ENCODE measurements at regions not wholly inside any gene's neighbourhood (a gene's known extent, or its start where the extent isn't known, plus 50 kb on each side); places are given as distances from the start of the nearest gene placed in this dataset.

DNA sequence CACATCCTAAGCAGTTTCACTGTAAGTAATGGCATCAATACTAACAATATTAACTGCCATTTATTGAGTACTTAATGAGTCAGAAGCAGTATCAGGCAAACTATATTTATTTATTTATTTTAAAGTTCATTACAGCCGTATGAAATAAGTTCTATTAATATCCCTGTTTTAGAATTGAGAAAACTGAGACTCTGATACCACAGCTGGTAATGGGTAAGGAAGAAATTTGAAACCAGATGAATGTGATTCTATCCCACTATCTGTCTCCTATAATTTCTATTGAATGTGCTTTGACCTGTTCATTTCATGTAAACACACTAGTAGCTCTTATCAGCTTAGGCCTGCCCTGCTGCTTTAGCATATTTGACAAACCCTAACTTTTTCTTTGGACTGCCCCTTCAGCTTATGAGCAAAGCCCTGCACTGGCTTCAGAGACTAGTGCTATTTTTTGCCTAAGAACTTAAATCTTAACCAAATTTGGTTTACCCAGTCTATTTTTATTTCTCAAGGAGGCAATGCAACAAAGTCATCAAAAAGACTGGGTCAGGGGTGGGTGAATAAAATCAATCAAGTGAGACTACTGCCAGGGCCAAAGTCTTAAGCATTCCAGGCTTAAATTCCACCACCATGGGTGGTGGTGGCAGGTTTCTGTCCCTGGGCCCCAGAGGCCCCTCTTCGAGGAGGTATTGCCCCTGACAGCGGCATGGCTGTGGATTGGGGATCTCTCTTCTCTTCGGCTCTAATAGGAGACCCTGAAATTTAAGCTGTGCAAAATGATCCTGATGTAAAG lies 143.4 kb downstream of the DLEU7 start:
- DNase-seq (ENCODE audit: low read depth in 4 of 4, low spot score in 1 of 4), result no peak

- DNase-seq (ENCODE audit: low read depth in 4 of 4, low spot score in 1 of 4), result no peak
These were observed 142.7 kb downstream of the DLEU7 start for GRCh38 chr13:50700664-50701305.

DNA sequence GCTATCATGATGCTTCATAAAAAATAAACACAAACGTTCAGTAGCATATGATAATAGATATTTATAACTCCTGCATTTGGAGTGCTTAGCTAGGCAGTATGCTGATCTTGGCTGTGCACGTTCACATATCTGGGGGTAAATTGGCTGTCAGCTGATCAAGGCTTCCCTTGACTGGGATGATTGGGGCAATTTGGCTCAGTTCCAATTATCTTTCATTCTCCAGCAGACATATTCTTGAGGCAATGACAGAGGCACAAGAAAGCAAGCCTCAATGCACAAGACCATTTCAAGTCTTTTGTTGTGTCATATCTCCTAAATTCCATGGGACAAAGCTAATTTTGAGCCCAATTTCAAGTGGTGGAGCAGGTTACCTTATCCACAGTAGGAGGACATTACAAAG lies 142.0 kb downstream of the DLEU7 start:
- no peak for DNase-seq (ENCODE audit: low read depth in 4 of 4, low spot score in 1 of 4)

- DNase-seq (ENCODE audit: low read depth in 4 of 4, low spot score in 1 of 4), result no peak
These were observed 137.0 kb downstream of the DLEU7 start for GRCh38 chr13:50706505-50706904.

- no peak for DNase-seq (ENCODE audit: low read depth in 4 of 4, low spot score in 1 of 4)
These were observed 135.9 kb downstream of the DLEU7 start for GRCh38 chr13:50707628-50708027.

GRCh38 chr13:50708461-50708860 lies 135.0 kb downstream of the DLEU7 start:
- DNase-seq (ENCODE audit: low read depth in 4 of 4, low spot score in 1 of 4), result no peak

DNA sequence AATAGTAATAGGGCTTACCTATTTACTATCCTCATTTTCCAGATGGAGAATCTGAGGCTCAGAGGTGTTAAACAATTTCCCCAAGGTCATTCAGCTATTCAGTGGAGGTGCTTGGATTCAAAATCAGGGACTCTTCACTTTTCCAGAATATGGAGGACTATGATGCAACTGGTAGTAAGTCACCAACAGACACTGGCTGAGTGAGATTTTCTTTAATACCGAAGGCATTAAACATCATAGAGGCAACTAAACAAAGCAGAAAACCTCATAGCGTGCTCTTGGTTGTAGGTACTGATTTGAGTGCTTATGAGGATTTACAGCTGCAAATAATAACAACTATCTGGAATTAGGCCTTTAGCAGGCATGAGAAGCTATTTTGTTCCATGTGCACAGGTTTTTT lies 134.4 kb downstream of the DLEU7 start:
- no peak for DNase-seq (ENCODE audit: low read depth in 4 of 4, low spot score in 1 of 4)

DNA sequence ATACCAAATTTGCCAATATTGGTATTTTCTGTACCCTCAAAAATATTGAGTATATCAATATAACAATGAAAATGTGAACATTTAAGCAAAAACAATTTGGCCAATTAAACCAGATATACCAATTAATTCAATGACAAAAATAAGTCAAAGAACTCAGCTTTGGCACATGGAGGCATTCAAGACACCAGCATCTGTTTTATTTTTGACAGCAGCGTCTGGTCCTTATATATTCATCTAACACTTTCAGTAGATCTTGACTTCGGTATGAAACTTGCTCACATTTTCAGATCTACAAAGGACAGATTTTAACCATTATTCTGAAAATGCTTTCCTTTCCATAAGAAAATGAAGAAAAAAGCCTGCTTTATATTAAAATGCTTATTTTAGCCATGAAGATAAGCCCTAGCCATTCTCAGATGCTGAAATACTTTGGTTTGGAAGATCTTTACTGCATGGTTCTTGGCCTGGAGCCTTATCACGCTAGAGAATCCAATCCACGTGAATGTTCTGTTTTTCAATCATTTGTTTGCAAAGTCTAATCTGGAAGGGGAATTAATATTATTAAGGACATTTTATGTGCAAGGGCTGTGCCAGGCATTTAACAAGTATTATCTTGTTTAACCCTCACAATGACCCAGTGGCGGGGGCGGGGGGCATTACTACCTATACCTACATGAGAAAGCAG lies 132.2 kb downstream of the DLEU7 start:
- DNase-seq (ENCODE audit: low read depth in 4 of 4, low spot score in 1 of 4), result no peak

DNA sequence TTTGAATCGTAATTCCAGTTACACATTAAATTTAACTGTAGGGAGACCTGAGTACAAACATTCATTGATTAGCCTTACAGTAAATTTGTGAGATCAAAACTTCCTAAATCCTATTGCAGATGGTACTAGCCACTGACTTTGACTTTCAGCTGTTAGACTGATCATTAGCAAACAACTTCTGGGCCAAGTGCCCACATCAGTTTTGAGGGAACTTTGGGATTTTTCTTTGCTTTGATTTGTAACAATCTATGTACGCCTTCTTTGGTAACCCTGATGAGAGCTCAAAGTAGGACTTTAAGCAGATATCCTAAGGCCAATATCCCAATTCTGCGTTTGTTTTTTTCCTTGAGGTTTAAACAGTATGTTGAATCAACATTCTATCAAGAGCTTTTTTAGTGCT lies 131.5 kb downstream of the DLEU7 start:
- no peak for DNase-seq (ENCODE audit: low read depth in 4 of 4, low spot score in 1 of 4)

- no peak for DNase-seq (ENCODE audit: low read depth in 4 of 4, low spot score in 1 of 4)
These were observed 131.0 kb downstream of the DLEU7 start for GRCh38 chr13:50712456-50712855.

DNA sequence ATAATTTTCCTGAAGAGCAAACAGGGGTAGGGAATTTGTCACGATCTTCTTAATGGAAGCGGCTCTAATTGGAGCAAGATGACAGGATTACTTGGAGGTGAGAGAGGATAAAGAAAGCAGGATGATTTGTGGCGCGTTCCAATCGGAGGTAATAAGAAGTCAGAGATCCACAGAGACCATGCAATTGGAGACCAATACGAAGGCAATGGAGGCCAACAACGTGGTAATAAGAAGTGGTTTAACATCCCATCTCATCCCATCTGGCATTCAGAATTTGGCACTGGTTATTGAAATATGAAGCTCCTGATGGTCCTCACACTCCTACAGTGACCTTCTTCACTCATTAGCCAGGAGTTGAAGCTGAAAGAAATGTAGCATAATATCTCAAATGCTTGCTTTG lies 130.6 kb downstream of the DLEU7 start:
- no peak for DNase-seq (ENCODE audit: low read depth in 4 of 4, low spot score in 1 of 4)

DNA sequence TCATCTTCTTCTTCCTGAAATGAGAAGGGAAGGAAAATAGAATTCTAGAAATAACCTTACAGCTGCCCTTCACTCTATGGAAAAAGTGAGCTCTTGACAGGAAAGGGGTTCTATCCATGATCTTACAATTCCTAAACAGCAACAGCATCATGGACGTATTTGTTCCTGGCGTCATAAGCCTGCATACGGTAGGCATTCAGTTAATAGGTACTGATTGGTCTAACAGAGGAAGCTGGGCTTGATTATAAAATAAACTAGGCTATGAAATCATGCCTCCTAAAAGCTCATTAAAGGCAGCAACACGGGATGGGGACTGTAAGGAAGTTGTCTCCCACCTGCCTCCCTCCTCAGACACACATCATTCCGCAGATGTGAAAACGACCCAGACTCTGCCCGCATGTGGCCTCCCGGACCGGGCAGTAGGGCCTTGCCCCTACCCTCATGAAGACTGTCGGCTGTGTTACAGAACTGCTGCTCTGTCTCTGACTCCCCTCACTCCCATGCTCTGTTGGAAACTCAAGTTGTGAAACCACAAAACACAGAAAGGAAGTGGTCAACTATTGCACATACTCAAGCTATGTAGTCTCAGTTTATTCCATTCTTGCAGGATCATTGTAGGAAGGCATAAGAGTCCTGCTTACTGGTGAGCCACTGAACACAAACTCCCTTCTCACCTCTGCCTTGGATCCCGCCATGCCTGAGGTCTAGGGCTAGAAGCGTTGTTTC lies 129.8 kb downstream of the DLEU7 start:
- no peak for DNase-seq (ENCODE audit: low read depth in 4 of 4, low spot score in 1 of 4)

DNA sequence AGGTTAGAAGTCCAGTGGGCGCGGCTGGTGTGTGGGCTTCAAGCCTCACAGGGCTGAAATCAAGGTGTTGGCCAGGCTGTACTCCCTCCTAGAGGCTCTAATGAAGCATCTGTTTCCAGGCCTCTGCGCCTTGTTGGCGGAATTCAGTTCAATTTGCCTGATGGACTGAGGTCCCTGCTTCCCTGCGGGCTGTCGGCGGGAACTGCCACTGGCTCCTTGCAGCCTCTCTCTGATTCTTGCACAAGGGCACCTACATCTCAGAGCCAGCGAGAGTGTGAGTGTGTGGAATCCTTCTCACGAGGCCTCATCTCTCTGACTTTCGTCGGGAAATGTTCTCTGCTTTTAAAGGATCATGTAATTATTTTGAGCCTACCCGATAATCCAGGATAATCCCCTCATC lies 128.6 kb downstream of the DLEU7 start:
- no peak for DNase-seq (ENCODE audit: low read depth in 4 of 4, low spot score in 1 of 4)

- no peak for DNase-seq (ENCODE audit: low read depth in 4 of 4, low spot score in 1 of 4)
These were observed 127.9 kb downstream of the DLEU7 start for GRCh38 chr13:50715402-50716146.

DNA sequence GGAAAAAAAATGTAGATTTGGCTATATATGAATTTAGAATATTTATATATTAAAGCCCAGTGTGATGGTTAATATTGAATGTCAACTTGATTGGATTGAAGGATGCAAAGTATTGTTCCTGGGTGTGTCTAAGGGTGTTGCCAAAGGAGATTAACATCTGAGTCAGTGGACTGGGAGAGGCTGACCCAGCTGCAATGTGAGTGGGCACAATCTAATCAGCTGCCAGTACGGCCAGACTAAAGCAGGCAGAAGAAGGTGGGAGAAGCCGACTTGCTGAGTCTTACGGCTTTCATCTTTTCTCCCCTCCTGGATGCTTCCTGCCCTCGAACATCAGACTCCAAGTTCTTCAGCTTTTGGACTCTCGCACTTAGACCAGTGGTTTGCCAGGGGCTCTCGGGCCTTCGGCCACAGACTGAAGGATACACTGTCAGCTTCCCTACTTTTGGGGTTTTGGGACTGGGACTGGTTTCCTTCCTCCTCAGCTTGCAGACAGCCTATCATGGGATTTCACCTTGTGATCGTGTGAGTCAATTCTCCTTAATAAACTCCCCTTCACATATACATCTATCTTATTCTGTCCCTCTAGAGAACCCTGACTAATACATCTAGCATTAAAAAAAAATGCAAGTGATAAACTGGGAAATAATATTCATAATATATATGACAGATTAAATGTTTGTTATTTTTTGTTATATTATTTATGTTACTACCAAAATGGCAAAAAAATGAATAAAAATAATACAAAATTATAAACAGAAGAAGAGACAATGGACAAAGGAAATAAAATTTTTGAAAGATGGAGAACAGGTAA lies 122.4 kb downstream of the DLEU7 start:
- no peak for DNase-seq (ENCODE audit: low read depth in 4 of 4, low spot score in 1 of 4)

DNA sequence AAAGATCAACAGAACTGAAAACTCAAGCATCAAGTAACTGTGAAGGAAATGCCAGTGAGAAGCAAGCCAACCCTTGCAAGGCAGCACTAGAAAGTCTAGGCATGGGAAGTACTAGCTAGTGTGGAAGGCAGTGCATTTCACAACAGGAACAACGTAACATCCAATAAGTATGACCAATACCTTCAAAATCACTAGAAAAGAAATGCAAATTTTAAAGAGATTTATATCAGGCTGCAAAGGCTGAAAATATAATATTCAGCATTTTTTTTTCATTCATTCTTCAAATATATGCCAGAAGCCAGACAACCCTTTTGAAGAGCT lies 121.9 kb downstream of the DLEU7 start:
- no peak for DNase-seq (ENCODE audit: low read depth in 4 of 4, low spot score in 1 of 4)

- DNase-seq (ENCODE audit: low read depth in 4 of 4, low spot score in 1 of 4), result no peak
These were observed 120.9 kb downstream of the DLEU7 start for GRCh38 chr13:50722440-50723125.

GRCh38 chr13:50724438-50724837 lies 119.1 kb downstream of the DLEU7 start:
- DNase-seq (ENCODE audit: low read depth in 4 of 4, low spot score in 1 of 4), result no peak

DNA sequence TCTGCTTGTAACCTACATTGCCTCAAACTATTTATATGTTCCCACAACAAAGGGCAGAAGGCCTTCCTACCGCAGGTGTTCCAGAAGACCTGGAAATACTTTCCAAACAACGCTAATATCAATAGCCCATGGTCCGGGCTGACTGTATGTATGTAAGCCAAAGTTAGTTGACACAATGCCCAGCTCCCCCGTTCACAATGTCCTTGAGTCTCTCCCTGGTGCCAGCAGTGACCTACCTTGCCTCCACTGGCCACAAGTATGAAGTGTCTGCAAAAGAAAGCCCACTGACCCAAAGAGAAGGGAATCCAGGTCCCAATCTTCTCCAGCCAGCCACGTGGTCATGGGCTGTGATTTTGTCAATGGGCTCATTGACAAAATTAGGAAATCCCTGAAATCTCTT lies 118.6 kb downstream of the DLEU7 start:
- DNase-seq (ENCODE audit: low read depth in 4 of 4, low spot score in 1 of 4), result no peak

- DNase-seq (ENCODE audit: low read depth in 4 of 4, low spot score in 1 of 4), result no peak
These were observed 117.3 kb downstream of the DLEU7 start for GRCh38 chr13:50726164-50726563.
